ENCODE measurements at regions not wholly inside any gene's neighbourhood (a gene's known extent, or its start where the extent isn't known, plus 50 kb on each side); places are given as distances from the start of the nearest gene placed in this dataset.
A peak's percentile ranks its signal among the peaks of the same experiment; 100 is the strongest.

DNA sequence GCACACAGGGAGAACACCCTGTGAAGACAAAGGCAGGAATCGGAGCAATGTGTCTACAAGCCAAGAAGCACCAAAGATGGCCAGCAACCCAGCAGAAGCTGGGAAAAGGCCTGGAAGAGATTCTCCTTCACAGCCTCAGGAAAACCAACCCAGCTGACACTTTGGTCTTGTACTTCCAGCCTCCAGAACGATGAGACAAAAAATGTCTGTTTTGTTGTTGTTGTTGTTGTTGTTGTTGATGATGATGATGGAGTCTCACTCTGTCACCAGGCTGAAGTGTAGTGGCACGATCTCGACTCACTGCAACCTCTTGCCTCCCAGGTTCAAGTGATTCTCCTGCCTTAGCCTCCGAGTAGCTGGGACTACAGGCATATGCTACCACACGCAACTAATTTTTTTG is 157.3 kb downstream of the ETS2 start:
- no peak for DNase-seq (ENCODE audit: low read depth)
- H3K36me3 ChIP-seq (ENCODE audit: control insufficient read depth, insufficient read depth, low read length), result no peaks in the 10 kb centered on the region
- H3K27me3 ChIP-seq (ENCODE audit: control insufficient read depth, insufficient read depth, low read length), result no peaks in the 10 kb centered on the region
- TF ChIP-seq, protein P1, sequence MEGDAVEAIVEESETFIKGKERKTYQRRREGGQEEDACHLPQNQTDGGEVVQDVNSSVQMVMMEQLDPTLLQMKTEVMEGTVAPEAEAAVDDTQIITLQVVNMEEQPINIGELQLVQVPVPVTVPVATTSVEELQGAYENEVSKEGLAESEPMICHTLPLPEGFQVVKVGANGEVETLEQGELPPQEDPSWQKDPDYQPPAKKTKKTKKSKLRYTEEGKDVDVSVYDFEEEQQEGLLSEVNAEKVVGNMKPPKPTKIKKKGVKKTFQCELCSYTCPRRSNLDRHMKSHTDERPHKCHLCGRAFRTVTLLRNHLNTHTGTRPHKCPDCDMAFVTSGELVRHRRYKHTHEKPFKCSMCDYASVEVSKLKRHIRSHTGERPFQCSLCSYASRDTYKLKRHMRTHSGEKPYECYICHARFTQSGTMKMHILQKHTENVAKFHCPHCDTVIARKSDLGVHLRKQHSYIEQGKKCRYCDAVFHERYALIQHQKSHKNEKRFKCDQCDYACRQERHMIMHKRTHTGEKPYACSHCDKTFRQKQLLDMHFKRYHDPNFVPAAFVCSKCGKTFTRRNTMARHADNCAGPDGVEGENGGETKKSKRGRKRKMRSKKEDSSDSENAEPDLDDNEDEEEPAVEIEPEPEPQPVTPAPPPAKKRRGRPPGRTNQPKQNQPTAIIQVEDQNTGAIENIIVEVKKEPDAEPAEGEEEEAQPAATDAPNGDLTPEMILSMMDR (IDR thresholded peaks at IDR 0.05; ENCODE audit: insufficient read depth, low read depth, low read length), result no peak
- no peak overlapping the region for H3K4me3 ChIP-seq (ENCODE audit: low read depth, low read length)
- ChIA-PET CTCF (no interaction called here), POLR2A (no interaction called here)

DNA sequence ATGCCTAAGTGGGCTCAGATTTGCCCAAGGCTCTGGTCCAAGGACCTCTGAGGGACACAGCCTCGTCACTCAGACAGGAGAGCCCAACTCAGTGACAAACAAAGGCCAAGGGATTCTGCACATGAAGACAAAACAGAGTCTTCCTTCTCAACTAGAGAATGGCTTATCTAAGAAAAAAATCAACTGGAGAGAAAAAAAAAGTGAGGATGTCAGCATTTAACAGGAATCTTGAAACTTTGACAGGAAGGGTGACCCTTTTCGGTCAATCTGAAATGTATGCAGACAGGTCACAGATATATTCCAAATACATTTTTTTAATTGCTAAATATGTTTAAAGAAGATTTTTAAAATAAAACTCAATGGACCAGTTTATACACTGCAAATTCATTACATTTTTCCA is 154.5 kb downstream of the ETS2 start:
- H3K27me3 ChIP-seq (ENCODE audit: control insufficient read depth, insufficient read depth, low read length), result no peaks in the 10 kb centered on the region
- POLR2A ChIA-PET, result no interaction called here
- TF ChIP-seq, protein P1 (IDR thresholded peaks at IDR 0.05; ENCODE audit: insufficient read depth, low read depth, low read length), result no peak

DNA sequence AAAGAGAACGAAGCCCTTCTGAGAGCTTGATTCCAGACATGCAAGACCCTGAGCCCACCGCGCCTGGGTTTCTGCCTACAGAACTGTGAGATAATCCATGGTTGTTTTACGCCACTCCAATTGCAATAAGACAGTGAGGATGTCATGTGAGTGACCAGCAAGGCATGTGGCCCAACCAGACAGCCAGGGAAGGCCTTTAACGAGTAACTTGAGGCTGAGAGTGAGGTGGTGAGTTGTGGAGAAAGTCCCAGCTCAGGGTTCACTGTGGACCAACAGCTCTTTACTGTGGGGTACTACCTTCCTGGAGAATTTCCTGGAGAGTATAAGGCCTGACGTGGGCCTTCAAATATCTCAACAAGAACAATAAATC is 153.9 kb downstream of the ETS2 start:
- CTCF ChIA-PET, result interaction anchor here (1.4 kb wide), 1 partner anchor 179 kb away, joined by 3 read pairs; no protein-coding TSS in a partner anchor
- no peak for DNase-seq (ENCODE audit: low read depth)
- POLR2A ChIA-PET, result no interaction called here
- TF ChIP-seq, protein P1 (IDR thresholded peaks at IDR 0.05; ENCODE audit: insufficient read depth, low read depth, low read length), result no peak
- Histone ChIP-seq H3K36me3 (ENCODE audit: control insufficient read depth, insufficient read depth, low read length) (no peaks in the 10 kb centered on the region), H3K4me3 (ENCODE audit: low read depth, low read length) (no peak overlapping the region), H3K27me3 (ENCODE audit: control insufficient read depth, insufficient read depth, low read length) (no peaks in the 10 kb centered on the region)

More for the DNA sequence above, 154.5 kb downstream of the ETS2 start:
- CTCF ChIA-PET, result interaction anchor here (0.9 to 1.5 kb wide), 2 partner anchors 12 to 98 kb away, joined by 3 to 4 read pairs; no protein-coding TSS in a partner anchor
- Histone ChIP-seq H3K36me3 (ENCODE audit: control insufficient read depth, insufficient read depth, low read length) (no peaks in the 10 kb centered on the region), H3K4me3 (ENCODE audit: low read depth, low read length) (no peak overlapping the region)
- no peak for DNase-seq (ENCODE audit: low read depth)

DNA sequence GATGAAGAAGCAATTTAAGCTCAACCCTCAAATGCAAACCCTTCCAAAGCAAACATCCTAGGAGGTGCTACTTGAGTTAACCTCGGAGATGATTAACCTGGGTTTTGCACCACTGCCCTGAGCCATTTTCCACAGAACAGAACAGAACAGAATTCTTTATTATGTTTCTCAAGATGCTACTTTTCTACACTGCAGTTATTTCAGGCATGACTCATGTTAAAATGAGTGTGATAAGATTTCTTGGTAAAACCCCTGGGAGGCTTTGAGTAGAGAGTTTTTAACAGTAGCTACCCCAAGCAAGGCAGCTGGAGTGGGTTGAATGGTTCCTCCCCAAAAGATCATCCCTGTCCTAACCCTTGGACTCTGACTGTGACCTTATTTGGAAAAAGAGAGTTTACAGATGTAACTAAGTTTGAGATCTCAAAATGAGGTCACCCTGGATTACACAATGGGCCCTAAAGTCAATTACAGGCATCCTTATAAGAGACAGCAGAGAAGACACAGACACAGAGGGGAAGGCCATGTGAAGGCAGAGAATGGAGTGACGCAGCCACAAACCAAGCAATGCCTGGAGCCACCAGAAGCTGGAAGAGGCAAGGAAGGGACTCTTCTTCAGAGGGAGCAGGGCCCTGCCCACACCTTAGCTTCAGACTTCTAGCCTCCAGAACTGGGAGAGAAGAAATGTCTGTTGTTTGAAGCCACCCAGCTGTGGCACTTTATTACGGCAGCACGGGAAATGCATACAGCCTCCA is 153.4 kb downstream of the ETS2 start:
- ChIA-PET CTCF (interaction anchor here (1.1 to 1.4 kb wide), 2 partner anchors 167 to 179 kb away, joined by 3 read pairs; no protein-coding TSS in a partner anchor), POLR2A (no interaction called here)
- no peak overlapping the region for H3K4me3 ChIP-seq (ENCODE audit: low read depth, low read length)
- H3K27me3 ChIP-seq (ENCODE audit: control insufficient read depth, insufficient read depth, low read length), result no peaks in the 10 kb centered on the region
- H3K36me3 ChIP-seq (ENCODE audit: control insufficient read depth, insufficient read depth, low read length), result no peaks in the 10 kb centered on the region
- DNase-seq (ENCODE audit: low read depth), result peak; percentile 49
- TF ChIP-seq, protein P1 (IDR thresholded peaks at IDR 0.05; ENCODE audit: insufficient read depth, low read depth, low read length), result no peak

DNA sequence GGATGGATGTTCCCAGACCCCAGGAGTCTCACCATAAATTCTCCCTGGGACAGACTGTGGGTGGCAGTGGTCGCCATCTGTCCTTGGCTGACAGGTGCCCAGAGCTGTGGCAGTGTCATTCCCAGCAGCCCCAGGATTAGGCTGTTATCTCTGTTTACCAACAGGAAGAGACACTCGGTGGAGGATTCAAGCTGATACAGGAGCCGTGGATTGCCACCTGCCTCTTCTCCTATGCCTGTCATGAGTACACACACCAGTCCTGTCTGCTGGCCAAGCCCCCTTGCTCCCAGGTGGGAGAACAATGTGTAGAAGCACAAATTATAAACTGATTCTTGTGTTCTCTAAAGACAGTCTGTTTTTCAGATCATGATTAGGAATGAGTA is 152.6 kb downstream of the ETS2 start:
- TF ChIP-seq, protein P1 (IDR thresholded peaks at IDR 0.05; ENCODE audit: insufficient read depth, low read depth, low read length), result no peak
- no peak for DNase-seq (ENCODE audit: low read depth)
- H3K36me3 ChIP-seq (ENCODE audit: control insufficient read depth, insufficient read depth, low read length), result no peaks in the 10 kb centered on the region
- ChIA-PET CTCF (interaction anchor here (1.1 to 1.4 kb wide), 2 partner anchors 168 to 180 kb away, joined by 3 read pairs; no protein-coding TSS in a partner anchor), POLR2A (no interaction called here)
- no peaks in the 10 kb centered on the region for H3K27me3 ChIP-seq (ENCODE audit: control insufficient read depth, insufficient read depth, low read length)
- H3K4me3 ChIP-seq (ENCODE audit: low read depth, low read length), result no peak overlapping the region
